ENCODE measurements at regions not wholly inside any gene's neighbourhood (a gene's known extent, or its start where the extent isn't known, plus 50 kb on each side); places are given as distances from the start of the nearest gene placed in this dataset.
A peak's percentile ranks its signal among the peaks of the same experiment; 100 is the strongest.
"Not testable (repeated sequence)": the region's sequence is repeated elsewhere in the genome, so short reads cannot be mapped to it uniquely, and the experiment has no call there.

GRCh38 chrX:124181515-124181914 lies 150.9 kb upstream of the TEX13D start:
- not testable (repeated sequence) for DNase-seq (ENCODE audit: low read depth in 2 of 2)

- no peak for DNase-seq (ENCODE audit: low read depth in 2 of 2)
Observed at GRCh38 chrX:124190440-124190839, 142.0 kb upstream of the TEX13D start.

GRCh38 chrX:124194199-124194598 lies 138.3 kb upstream of the TEX13D start:
- no peak for DNase-seq (ENCODE audit: low read depth in 2 of 2)

GRCh38 chrX:124194901-124195300 lies 137.6 kb upstream of the TEX13D start:
- no peak for DNase-seq (ENCODE audit: low read depth in 2 of 2)

DNA sequence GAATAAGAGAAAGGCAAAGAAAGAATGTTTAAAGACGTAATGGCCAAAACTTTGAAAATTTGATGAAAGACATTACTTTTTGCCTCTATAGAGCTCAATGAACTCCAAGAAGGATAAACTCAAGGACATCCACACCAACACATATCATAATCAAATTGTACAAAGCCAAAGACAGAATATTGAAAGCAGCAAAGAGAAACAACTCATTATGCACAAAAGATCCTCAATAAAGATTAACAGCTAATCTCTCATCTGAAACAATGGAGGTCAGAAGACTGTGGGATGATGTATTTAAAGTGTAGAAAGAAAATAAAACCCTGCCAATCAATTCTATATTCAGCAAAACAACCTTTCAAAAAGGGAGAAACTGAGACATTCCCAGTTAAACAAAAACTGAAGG lies 129.1 kb upstream of the TEX13D start:
- no peak for DNase-seq (ENCODE audit: low read depth in 2 of 2)

- no peak for DNase-seq (ENCODE audit: low read depth in 2 of 2)
Observed at GRCh38 chrX:124208660-124209059, 123.8 kb upstream of the TEX13D start.

- no peak for DNase-seq (ENCODE audit: low read depth in 2 of 2)
Observed at GRCh38 chrX:124209792-124210576, 122.5 kb upstream of the TEX13D start.

DNA sequence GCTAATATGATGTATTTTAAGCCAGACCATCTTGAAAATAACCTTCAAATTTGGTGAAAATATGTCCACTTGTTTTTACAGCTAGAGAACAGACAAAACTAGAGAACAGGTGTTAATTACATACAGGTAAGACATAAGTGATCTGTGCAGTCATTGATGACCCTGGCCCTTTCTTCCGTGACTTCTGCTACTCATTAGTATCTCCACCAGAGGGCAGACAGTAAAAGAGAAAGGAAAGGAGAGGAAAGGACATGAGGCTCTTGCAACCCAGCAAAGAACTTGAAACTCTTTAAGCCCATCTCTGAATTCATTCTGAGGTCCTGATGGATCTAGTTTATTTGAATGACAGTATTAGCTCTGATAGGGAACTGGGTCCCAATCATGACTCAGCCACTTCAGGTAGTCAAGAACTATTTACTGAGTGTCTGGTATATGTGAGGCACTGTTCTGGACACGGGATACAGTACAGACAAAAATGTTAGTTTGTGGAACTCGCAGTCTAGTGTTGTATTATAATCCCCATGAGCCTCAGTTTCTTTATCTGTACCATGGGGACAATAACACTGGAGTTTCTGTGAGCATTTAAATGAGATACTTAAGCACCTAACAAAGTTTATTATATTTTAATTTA lies 121.0 kb upstream of the TEX13D start:
- no peak for DNase-seq (ENCODE audit: low read depth in 2 of 2)

DNA sequence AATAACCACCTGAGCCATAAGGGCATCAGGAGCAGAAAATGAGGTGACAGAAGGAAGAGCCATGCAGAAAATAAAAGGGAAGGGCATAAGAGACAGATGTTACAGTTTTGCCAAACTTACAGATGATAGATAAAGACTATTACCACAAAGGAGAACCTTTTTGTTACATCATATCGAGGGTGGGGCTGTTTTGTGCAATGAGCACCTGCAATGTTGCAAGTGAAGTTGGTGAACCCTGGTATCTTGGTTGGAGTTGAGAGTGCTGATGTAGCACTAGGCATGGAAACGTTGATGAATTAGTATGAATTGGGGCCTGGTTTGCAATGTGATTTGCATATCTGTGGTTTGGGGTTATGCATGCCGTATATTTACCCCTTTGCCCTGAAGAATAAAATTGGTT lies 119.8 kb upstream of the TEX13D start:
- no peak for DNase-seq (ENCODE audit: low read depth in 2 of 2)

DNA sequence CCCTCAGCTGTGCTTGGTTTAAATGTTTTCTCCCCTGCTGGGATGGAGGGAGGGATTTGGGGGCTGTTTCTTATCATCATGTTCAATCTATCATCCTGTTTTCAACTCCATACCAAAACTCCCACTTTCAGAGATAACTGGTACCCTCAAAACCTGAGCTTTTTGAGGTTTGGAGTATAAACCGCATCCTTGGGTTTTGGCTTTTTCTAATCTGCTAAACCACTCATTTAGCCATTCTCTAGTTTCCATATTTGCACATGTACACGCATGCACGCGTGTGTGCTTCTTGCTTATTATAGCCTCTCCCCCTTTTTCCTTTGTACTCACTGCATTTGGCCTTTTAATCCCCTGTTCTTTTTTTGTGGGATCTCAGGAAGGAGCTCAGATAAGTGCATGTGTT lies 116.7 kb upstream of the TEX13D start:
- no peak for DNase-seq (ENCODE audit: low read depth in 2 of 2)

- no peak for DNase-seq (ENCODE audit: low read depth in 2 of 2)
Observed at GRCh38 chrX:124216396-124217115, 115.9 kb upstream of the TEX13D start.

- DNase-seq (ENCODE audit: low read depth in 2 of 2) = peak; percentile 18 to 49
Observed at GRCh38 chrX:124217304-124218251, 114.9 kb upstream of the TEX13D start.

- DNase-seq (ENCODE audit: low read depth in 2 of 2) = no peak
Observed at GRCh38 chrX:124223524-124223923, 108.9 kb upstream of the TEX13D start.

DNA sequence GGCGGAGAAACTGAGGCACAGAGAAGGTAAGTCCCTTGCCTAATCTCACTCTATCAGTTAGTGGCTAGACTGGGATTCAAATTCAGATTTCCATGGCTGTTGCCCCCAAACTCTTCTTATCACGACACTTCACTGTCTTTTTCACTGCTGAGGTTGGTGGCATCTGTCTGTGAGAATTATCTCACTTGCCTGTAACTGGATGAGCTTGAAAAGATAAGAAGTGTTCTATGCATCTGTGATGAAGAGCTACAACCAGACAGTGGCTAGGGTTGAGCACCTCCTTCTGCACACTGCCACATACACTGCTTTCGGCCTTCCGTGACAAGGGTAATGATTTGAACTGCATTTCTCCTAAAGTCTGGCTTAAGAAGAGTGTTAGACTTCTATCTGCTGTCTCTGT lies 107.9 kb upstream of the TEX13D start:
- DNase-seq (ENCODE audit: low read depth in 2 of 2) = no peak

- no peak for DNase-seq (ENCODE audit: low read depth in 2 of 2)
Observed at GRCh38 chrX:124226129-124226528, 106.3 kb upstream of the TEX13D start.

DNA sequence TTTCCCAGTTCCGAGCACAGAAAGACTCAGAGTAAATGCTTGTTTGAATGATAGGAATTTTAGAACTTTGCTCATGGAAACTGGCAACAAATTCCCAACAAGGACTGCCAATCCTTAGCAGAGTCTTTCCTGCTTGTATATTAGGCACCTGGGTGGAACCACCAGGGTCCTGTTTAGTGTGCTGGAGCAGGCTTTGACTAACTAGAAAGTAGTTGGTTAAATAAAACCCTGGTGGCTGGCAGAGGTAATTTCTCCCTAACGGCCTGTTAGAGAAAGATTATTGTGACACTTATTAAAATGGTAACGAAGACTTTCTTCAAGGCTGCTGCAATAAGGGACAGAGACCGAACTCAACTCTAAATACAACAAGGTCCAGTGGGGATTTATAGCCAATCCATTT lies 103.6 kb upstream of the TEX13D start:
- DNase-seq (ENCODE audit: low read depth in 2 of 2) = no peak

DNA sequence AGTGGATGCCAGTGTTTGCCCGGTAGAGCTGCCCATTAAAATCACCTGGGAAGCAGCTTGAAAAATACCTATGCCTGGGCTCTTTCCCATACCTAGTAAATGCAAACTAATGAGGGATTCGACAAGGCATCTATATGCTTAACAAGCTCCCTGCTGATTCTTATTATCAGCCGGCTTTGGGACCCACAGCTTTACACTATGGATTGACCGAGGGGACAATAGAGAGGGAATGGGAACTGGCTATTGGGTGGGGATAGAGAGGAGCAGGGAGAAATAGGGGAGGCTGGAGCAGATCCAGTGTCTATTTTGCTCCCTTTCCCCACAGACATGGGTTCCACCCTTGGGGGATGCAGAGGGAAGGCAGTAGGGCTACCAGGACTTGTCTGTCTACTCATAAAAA lies 103.1 kb upstream of the TEX13D start:
- no peak for DNase-seq (ENCODE audit: low read depth in 2 of 2)

GRCh38 chrX:124230655-124231450 lies 101.6 kb upstream of the TEX13D start:
- no peak for DNase-seq (ENCODE audit: low read depth in 2 of 2)

GRCh38 chrX:124231451-124231759 lies 101.1 kb upstream of the TEX13D start:
- no peak for DNase-seq (ENCODE audit: low read depth in 2 of 2)

DNA sequence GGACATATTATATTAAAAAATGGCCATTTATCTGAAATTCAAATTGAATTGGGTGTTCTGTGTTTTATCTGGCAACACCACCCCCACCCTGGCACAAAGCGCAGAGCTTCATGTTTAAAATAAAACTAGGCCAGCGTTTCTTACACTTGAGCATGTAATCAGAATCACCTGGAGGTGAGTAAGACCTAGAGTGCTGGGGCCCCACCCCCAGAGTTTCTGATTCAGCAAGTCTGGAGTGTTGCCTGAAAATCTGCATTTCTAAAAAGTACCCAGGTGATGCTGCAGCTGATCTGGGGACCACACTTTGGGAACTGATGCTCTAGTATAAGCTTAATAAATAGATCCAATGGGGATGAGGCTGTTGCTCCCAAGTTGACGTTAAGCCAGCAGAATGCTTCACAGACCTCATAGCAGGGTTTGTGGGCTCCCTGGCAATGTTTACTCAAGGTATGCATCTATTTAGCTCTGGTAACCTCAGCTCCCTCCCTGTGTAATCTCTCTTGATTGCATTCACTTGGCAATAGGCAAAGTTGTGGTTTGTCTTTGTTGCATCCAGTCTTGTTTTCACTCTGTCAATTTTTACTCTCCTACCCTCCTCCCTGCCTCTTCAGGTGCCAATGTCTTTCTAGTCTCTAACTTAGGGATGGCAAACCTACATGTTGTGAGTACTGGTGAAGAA lies 99.8 kb upstream of the TEX13D start:
- DNase-seq (ENCODE audit: low read depth in 2 of 2) = peak in 1 of 2 donors; percentile 20

- DNase-seq (ENCODE audit: low read depth in 2 of 2) = no peak
Observed at GRCh38 chrX:124234348-124234747, 98.1 kb upstream of the TEX13D start.

Measured in stimulated activated CD4-positive, alpha-beta T cell treated with anti-CD3 and anti-CD28 coated beads, Interleukin-1b, Interleukin-23, amount 100 ng/mL, for 4 hours (primary cell).